ELF-1 (cell line): ENCODE measurements at regions not wholly inside any gene's neighbourhood (a gene's known extent, or its start where the extent isn't known, plus 50 kb on each side); places are given as distances from the start of the nearest gene placed in this dataset.
A peak's percentile ranks its signal among the peaks of the same experiment; 100 is the strongest.
"Not testable (repeated sequence)": the region's sequence is repeated elsewhere in the genome, so short reads cannot be mapped to it uniquely, and the experiment has no call there.

Source experiments
- DNase-seq: peaks from one replicate; pipeline ENCODE4 v3.0.0-alpha.2; 2016; ENCODE audit warnings: low read depth, low spot score

GRCh38 chr7:136419740-136420139, 442.6 kb upstream of the MTPN start:
- DNase-seq: not testable (repeated sequence)

- DNase-seq: no peak
Measured at GRCh38 chr7:136412952-136413351, 435.8 kb upstream of the MTPN start.

GRCh38 chr7:136405931-136406777, 429.0 kb upstream of the MTPN start:
- DNase-seq: peak; percentile 77

- DNase-seq: no peak
Measured at GRCh38 chr7:136403591-136403990, 426.4 kb upstream of the MTPN start.

GRCh38 chr7:136400877-136401276, 423.7 kb upstream of the MTPN start:
- DNase-seq: no peak

- no peak for DNase-seq
Measured at GRCh38 chr7:136399385-136399784, 422.2 kb upstream of the MTPN start.

GRCh38 chr7:136392856-136393255, 415.7 kb upstream of the MTPN start:
- DNase-seq: no peak

- DNase-seq: no peak
Measured at GRCh38 chr7:136391371-136391770, 414.2 kb upstream of the MTPN start.

GRCh38 chr7:136389933-136390332, 412.8 kb upstream of the MTPN start:
- DNase-seq: no peak

GRCh38 chr7:136386876-136387275, 409.7 kb upstream of the MTPN start:
- DNase-seq: no peak

- not testable (repeated sequence) for DNase-seq
Measured at GRCh38 chr7:136371409-136371808, 394.2 kb upstream of the MTPN start.

GRCh38 chr7:136370137-136370536, 393.0 kb upstream of the MTPN start:
- DNase-seq: no peak

GRCh38 chr7:136369225-136369624, 392.1 kb upstream of the MTPN start:
- DNase-seq: no peak

- DNase-seq: no peak
Measured at GRCh38 chr7:136359333-136359903, 382.3 kb upstream of the MTPN start.

GRCh38 chr7:136353287-136353686, 376.1 kb upstream of the MTPN start:
- no peak for DNase-seq

- no peak for DNase-seq
Measured at GRCh38 chr7:136348542-136349192, 371.5 kb upstream of the MTPN start.

GRCh38 chr7:136348142-136348541, 371.0 kb upstream of the MTPN start:
- no peak for DNase-seq

- DNase-seq: no peak
Measured at GRCh38 chr7:136347488-136347887, 370.3 kb upstream of the MTPN start.

- DNase-seq: no peak
Measured at GRCh38 chr7:136342251-136342650, 365.1 kb upstream of the MTPN start.

- DNase-seq: no peak
Measured at GRCh38 chr7:136339464-136339863, 362.3 kb upstream of the MTPN start.

- no peak for DNase-seq
Measured at GRCh38 chr7:136336932-136337331, 359.8 kb upstream of the MTPN start.

- DNase-seq: no peak
Measured at GRCh38 chr7:136333636-136334035, 356.5 kb upstream of the MTPN start.
